Hepatocyte (in vitro differentiated cells): ENCODE measurements at regions not wholly inside any gene's neighbourhood (a gene's known extent, or its start where the extent isn't known, plus 50 kb on each side); places are given as distances from the start of the nearest gene placed in this dataset.

Source experiments
- DNase-seq: peaks from one replicate; pipeline ENCODE4 v3.0.0-alpha.2; 2016; ENCODE audit warnings: low spot score
- H2AFZ ChIP-seq: fragments of 200-600 bp; sonication (generic); 2 replicates; pipeline ENCODE4 v1.6.0; 2016; ENCODE audit warnings: antibody characterized with exemption, mild to moderate bottlenecking
- H3K27ac ChIP-seq: fragments of 200-600 bp; sonication (generic); 2 replicates; pipeline ENCODE4 v1.5.1; 2016; ENCODE audit warnings: mild to moderate bottlenecking
- H3K27me3 ChIP-seq: fragments of 200-600 bp; sonication (generic); 2 replicates; pipeline ENCODE4 v1.6.1; 2016
- H3K36me3 ChIP-seq: fragments of 200-600 bp; sonication (generic); replicated peaks from 2 replicates; pipeline ENCODE4 v1.5.1; 2016; ENCODE audit warnings: low read depth; ENCODE audit not compliant: insufficient read depth
- H3K4me1 ChIP-seq: fragments of 200-600 bp; sonication (generic); 2 replicates; pipeline ENCODE4 v1.5.1; 2016; ENCODE audit warnings: mild to moderate bottlenecking, moderate library complexity; ENCODE audit not compliant: insufficient read depth
- H3K4me2 ChIP-seq: fragments of 200-600 bp; sonication (generic); 2 replicates; pipeline ENCODE4 v1.6.0; 2016
- H3K4me3 ChIP-seq: fragments of 200-600 bp; sonication (generic); 2 replicates; pipeline ENCODE4 v1.5.1; 2016; ENCODE audit warnings: mild to moderate bottlenecking
- H3K79me2 ChIP-seq: fragments of 200-600 bp; sonication (generic); 2 replicates; pipeline ENCODE4 v1.6.0; 2017; ENCODE audit warnings: mild to moderate bottlenecking
- H3K9me2 ChIP-seq: fragments of 200-600 bp; sonication (generic); replicated peaks from 2 replicates; pipeline ENCODE4 v1.6.0; 2017; ENCODE audit warnings: mild to moderate bottlenecking; ENCODE audit not compliant: insufficient read depth
- H3K9me3 ChIP-seq: fragments of 200-600 bp; sonication (generic); 2 replicates; pipeline ENCODE4 v1.5.1; 2016; ENCODE audit warnings: low read depth, mild to moderate bottlenecking
- H4K20me1 ChIP-seq: fragments of 200-600 bp; sonication (generic); 2 replicates; pipeline ENCODE4 v1.6.0; 2016; ENCODE audit warnings: mild to moderate bottlenecking; ENCODE audit not compliant: insufficient read depth, poor library complexity, severe bottlenecking
- EZH2 ChIP-seq: fragments of 200-600 bp; sonication (generic); IDR thresholded peaks from 2 replicates; pipeline ENCODE4 v1.6.1; 2016; ENCODE audit warnings: antibody characterized with exemption, mild to moderate bottlenecking, borderline replicate concordance
- EZH2phosphoT487 ChIP-seq: fragments of 200-600 bp; sonication (generic); IDR thresholded peaks from one replicate; pipeline ENCODE4 v1.6.1; 2018; ENCODE audit warnings: antibody characterized with exemption, mild to moderate bottlenecking, low read depth, moderate library complexity; ENCODE audit not compliant: unreplicated experiment, severe bottlenecking
- WGBS: methylation state at CpG from one replicate; pipeline ENCODE4 v1.1.6; 2016; ENCODE audit warnings: low lambda C conversion rate; ENCODE audit errors: missing lambda C conversion rate; 5-methylcytosine and 5-hydroxymethylcytosine counted together
- TF ChIP-seq, protein P1 (sequence below): fragments of 200-600 bp; sonication (generic); IDR thresholded peaks from 2 replicates; pipeline ENCODE4 v1.5.1; 2016; ENCODE audit warnings: antibody characterized with exemption, mild to moderate bottlenecking; ENCODE audit not compliant: poor library complexity

DNA sequence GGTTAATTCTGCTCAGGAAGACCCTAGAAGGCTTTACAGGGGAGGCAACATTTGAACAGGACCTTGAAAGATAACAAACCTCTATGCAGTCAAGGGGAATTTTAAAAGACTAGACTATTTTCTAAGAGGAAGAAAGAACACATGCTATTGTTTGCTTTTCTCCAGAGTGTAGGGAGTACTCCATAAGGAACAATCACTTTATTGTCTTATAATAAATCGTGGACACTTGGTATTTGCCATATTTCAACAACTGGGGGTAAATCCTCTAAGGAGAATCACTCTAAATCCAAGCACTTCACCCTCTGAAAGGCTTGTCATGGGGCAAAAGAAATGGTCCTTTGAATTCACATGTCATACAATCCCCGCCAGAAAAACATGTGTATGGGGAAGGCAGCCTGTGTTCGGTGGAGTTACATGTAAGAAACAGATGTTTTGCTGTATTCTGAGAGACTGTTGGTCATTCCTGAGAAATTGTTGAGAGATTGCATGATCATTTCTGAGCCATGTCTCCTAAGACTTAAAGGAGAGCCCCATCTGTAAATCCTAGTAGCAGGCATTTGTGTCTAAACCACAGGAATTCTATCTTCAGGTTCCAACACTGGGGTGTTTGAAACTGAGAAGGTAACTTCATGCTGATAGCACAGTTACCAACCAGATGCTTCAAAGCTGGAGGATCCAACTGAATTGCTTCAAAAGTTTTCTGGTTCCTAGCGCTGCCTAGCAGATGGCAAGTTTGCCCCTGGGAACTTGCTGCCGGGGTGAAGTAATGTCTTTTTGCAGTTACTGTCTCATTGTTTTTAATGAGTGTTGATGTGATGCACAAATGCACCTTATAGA lies 66.8 kb downstream of the FZD4 start:
- WGBS, result 71% methylated on average over 5 of the region's 5 CpGs
- Histone ChIP-seq H3K79me2 (no peaks in the 10 kb centered on the region), H3K4me1 (no peaks in the 10 kb centered on the region), H3K9me3 (no peaks in the 10 kb centered on the region), H3K4me3 (no peak overlapping the region), H3K36me3 (no peaks in the 10 kb centered on the region), H2AFZ (no peak overlapping the region), H3K27ac (no peak overlapping the region), H4K20me1 (no peaks in the 10 kb centered on the region), H3K27me3 (no peaks in the 10 kb centered on the region), H3K9me2 (no peaks in the 10 kb centered on the region), H3K4me2 (no peak overlapping the region)
- TF ChIP-seq EZH2, result no peak
- TF ChIP-seq, protein P1, sequence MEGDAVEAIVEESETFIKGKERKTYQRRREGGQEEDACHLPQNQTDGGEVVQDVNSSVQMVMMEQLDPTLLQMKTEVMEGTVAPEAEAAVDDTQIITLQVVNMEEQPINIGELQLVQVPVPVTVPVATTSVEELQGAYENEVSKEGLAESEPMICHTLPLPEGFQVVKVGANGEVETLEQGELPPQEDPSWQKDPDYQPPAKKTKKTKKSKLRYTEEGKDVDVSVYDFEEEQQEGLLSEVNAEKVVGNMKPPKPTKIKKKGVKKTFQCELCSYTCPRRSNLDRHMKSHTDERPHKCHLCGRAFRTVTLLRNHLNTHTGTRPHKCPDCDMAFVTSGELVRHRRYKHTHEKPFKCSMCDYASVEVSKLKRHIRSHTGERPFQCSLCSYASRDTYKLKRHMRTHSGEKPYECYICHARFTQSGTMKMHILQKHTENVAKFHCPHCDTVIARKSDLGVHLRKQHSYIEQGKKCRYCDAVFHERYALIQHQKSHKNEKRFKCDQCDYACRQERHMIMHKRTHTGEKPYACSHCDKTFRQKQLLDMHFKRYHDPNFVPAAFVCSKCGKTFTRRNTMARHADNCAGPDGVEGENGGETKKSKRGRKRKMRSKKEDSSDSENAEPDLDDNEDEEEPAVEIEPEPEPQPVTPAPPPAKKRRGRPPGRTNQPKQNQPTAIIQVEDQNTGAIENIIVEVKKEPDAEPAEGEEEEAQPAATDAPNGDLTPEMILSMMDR, result no peak
- no peak for TF ChIP-seq EZH2phosphoT487
- DNase-seq, result no peak

DNA sequence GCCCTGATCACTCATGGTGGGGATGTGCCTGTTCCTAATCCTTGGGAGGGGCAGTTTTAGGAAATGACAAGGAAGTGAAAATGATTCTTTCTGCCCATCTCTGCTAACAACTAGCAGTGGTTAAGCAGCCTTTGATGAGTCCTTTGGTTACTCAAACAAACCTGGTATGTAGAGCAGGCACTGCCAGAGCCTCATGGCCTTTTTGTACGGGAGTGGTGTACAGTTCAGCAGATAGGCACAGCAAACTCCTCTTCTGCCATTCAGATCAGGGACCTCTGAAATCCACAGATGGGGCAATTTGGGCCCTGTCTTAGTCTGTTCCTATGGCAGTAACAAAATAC lies 66.2 kb downstream of the FZD4 start:
- Histone ChIP-seq H2AFZ (no peak overlapping the region), H3K36me3 (no peaks in the 10 kb centered on the region), H3K4me2 (no peak overlapping the region), H3K9me2 (no peaks in the 10 kb centered on the region), H3K4me3 (no peak overlapping the region), H3K27ac (no peak overlapping the region), H3K27me3 (no peaks in the 10 kb centered on the region), H3K9me3 (no peaks in the 10 kb centered on the region), H4K20me1 (no peaks in the 10 kb centered on the region), H3K79me2 (no peaks in the 10 kb centered on the region), H3K4me1 (no peaks in the 10 kb centered on the region)
- TF ChIP-seq, protein P1, result no peak
- no peak for TF ChIP-seq EZH2phosphoT487
- DNase-seq, result no peak
- WGBS, result 53% methylated on average over 1 of the region's 1 CpG

DNA sequence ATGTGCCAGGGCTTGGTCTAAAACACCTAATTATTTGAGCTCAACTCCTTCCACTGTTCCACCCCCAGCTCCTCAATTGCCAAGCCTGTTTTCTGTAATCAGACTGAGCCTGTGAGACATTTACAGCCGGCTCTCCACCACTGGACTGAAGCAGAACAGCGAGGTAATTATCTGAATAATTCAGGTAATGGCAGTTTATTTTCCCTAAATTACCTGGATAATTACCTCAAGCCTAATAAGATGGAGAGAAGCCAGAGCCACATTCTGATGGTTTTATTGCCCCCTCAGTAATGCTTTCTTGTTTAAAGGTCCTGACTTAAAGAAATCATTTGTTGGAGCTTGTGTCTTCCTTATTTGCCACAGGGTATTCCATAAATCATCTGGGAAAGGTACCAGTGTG lies 64.2 kb downstream of the FZD4 start:
- Histone ChIP-seq H3K9me2 (no peaks in the 10 kb centered on the region), H3K4me3 (no peak overlapping the region), H3K27ac (no peak overlapping the region), H3K4me1 (no peaks in the 10 kb centered on the region), H3K79me2 (no peaks in the 10 kb centered on the region), H4K20me1 (no peaks in the 10 kb centered on the region), H2AFZ (no peak overlapping the region), H3K9me3 (no peaks in the 10 kb centered on the region), H3K27me3 (no peaks in the 10 kb centered on the region), H3K4me2 (no peak overlapping the region), H3K36me3 (no peaks in the 10 kb centered on the region)
- no peak for DNase-seq
- 22% methylated on average over 2 of the region's 2 CpGs for whole genome bisulfite sequencing
- no peak for TF ChIP-seq EZH2
- TF ChIP-seq EZH2phosphoT487, result no peak
- TF ChIP-seq, protein P1, result no peak
